ENCODE measurements at regions not wholly inside any gene's neighbourhood (a gene's known extent, or its start where the extent isn't known, plus 50 kb on each side); places are given as distances from the start of the nearest gene placed in this dataset.

DNA sequence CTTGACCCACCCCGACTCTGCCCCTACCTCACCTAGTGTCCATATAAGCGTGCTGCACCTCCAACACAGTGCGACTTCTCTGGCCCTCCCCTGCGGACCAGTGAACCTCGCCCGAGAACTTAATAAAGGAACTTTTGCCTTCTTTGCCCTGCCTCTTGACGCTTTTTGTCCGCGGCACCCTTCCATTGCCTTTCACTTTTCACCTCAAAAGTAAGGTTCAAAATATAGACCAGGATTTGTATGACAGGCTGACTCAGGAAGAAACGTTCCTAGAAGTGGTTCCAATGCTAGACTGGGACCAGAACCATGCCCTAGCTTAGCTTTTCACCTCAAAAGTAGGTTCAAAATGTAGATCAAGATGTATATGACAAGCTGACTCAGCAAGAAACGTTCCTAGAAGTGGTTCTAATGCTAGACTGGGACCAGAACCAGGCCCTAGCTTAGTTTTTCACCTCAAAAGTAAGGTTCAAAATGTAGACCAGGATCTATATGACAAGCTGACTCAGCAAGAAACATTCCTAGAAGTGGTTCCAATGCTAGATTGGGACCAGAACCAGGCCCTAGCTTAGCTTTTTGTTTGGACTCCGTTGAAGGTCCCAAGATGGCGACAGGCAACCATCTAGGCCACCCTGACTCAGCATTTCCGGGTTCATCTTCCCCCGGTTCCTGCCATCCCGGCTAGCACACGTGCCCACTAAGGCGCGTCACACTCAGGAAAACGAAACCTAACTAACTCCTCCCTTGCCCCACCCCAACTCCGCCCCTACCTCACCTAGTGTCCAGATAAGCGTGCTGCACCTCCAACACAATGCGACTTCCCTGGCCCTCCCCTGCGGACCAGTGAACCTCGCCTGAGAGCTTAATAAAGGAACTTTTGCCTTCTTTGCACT is 51.0 kb upstream of the TMEM97 start:
- Histone ChIP-seq H3K4me3 (ENCODE audit: low read depth, low read length) (no peak overlapping the region), H3K9me3 (peaks cover 23% of the 10 kb centered on the region), H3K36me3 (ENCODE audit: control insufficient read depth, insufficient read depth, low read length) (no peaks in the 10 kb centered on the region), H3K4me1 (no peaks in the 10 kb centered on the region), H3K27me3 (replicated peaks; ENCODE audit: control insufficient read depth, insufficient read depth, low read length) (no peaks in the 10 kb centered on the region)
- ChIA-PET CTCF (interaction anchor here (1.7 kb wide), 1 partner anchor 16 kb away, joined by 4 read pairs; no protein-coding TSS in a partner anchor), POLR2A (no interaction called here)
- Mint-ChIP-seq H3K4me1 (ENCODE audit: low read depth, unreplicated experiment) (no peaks in the 10 kb centered on the region), H3K27me3 (ENCODE audit: insufficient read depth, unreplicated experiment) (peaks cover 2% of the 10 kb centered on the region), H3K27ac (ENCODE audit: unreplicated experiment) (no peak overlapping the region), H3K4me3 (ENCODE audit: unreplicated experiment) (no peak overlapping the region), H3K36me3 (ENCODE audit: insufficient read depth, unreplicated experiment) (peaks cover 6% of the 10 kb centered on the region), H3K9me3 (ENCODE audit: unreplicated experiment) (peaks cover 54% of the 10 kb centered on the region)
- intact Hi-C loops (cut with micrococcal nuclease; ENCODE audit: unreplicated experiment): no loop called here
- TF ChIP-seq, protein P1, sequence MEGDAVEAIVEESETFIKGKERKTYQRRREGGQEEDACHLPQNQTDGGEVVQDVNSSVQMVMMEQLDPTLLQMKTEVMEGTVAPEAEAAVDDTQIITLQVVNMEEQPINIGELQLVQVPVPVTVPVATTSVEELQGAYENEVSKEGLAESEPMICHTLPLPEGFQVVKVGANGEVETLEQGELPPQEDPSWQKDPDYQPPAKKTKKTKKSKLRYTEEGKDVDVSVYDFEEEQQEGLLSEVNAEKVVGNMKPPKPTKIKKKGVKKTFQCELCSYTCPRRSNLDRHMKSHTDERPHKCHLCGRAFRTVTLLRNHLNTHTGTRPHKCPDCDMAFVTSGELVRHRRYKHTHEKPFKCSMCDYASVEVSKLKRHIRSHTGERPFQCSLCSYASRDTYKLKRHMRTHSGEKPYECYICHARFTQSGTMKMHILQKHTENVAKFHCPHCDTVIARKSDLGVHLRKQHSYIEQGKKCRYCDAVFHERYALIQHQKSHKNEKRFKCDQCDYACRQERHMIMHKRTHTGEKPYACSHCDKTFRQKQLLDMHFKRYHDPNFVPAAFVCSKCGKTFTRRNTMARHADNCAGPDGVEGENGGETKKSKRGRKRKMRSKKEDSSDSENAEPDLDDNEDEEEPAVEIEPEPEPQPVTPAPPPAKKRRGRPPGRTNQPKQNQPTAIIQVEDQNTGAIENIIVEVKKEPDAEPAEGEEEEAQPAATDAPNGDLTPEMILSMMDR (IDR thresholded peaks at IDR 0.05; ENCODE audit: insufficient read depth in 1 of 2, low read depth in 1 of 2, low read length in 1 of 2, severe bottlenecking in 1 of 2, unreplicated experiment in 1 of 2): no peak
- DNase-seq: no peak
- no TSS peak for BruUV-seq (replicated peaks)

DNA sequence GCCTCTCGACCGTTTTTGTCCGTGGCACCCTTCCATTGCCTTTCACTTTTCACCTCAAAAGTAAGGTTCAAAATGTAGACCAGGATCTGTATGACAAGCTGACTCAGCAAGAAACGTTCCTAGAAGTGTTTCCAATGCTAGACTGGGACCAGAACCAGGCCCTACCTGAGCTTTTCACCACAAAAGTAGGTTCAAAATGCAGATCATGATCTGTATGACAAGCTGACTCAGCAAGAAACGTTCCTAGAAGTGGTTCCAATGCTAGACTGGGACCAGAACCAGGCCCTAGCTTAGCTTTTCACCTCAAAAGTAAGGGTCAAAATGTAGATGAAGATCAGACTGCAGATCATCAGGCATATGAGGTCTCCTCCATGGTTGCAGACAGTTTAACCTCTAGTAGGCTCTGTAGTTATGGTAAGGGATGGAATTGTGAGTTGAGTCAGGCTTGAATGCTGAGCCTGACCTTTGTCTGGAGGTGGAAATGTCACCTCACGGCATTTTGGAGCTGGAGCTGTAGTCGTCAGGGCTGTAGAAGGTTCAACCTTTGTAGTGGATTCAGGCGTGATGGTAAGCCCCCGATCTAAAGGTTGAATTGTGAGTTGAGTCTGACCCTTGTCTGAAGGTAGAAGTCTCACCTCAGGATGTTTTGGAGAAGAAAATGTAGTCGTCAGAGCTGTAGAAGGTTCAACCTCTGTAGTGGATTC is 50.2 kb upstream of the TMEM97 start:
- Histone ChIP-seq H3K36me3 (ENCODE audit: control insufficient read depth, insufficient read depth, low read length) (no peaks in the 10 kb centered on the region), H3K4me1 (no peaks in the 10 kb centered on the region), H3K27me3 (replicated peaks; ENCODE audit: control insufficient read depth, insufficient read depth, low read length) (no peaks in the 10 kb centered on the region), H3K4me3 (ENCODE audit: low read depth, low read length) (no peak overlapping the region), H3K9me3 (peaks cover 18% of the 10 kb centered on the region)
- Mint-ChIP-seq H3K4me3 (ENCODE audit: unreplicated experiment) (no peak overlapping the region), H3K27me3 (ENCODE audit: insufficient read depth, unreplicated experiment) (peaks cover 2% of the 10 kb centered on the region), H3K4me1 (ENCODE audit: low read depth, unreplicated experiment) (no peaks in the 10 kb centered on the region), H3K36me3 (ENCODE audit: insufficient read depth, unreplicated experiment) (peaks cover 6% of the 10 kb centered on the region), H3K27ac (ENCODE audit: unreplicated experiment) (no peak overlapping the region), H3K9me3 (ENCODE audit: unreplicated experiment) (peaks cover 46% of the 10 kb centered on the region)
- intact Hi-C loops (cut with micrococcal nuclease; ENCODE audit: unreplicated experiment): no loop called here
- BruUV-seq (replicated peaks): no TSS peak
- DNase-seq: no peak
- ChIA-PET POLR2A (no interaction called here), CTCF (interaction anchor here (0.8 to 1.7 kb wide), 2 partner anchors 17 to 380 kb away, joined by 3 to 4 read pairs; no protein-coding TSS in a partner anchor)
- TF ChIP-seq, protein P1 (IDR thresholded peaks at IDR 0.05; ENCODE audit: insufficient read depth in 1 of 2, low read depth in 1 of 2, low read length in 1 of 2, severe bottlenecking in 1 of 2, unreplicated experiment in 1 of 2): no peak

Data from Caco-2 (cell line).